ENCODE measurements at regions not wholly inside any gene's neighbourhood (a gene's known extent, or its start where the extent isn't known, plus 50 kb on each side); places are given as distances from the start of the nearest gene placed in this dataset.

DNA sequence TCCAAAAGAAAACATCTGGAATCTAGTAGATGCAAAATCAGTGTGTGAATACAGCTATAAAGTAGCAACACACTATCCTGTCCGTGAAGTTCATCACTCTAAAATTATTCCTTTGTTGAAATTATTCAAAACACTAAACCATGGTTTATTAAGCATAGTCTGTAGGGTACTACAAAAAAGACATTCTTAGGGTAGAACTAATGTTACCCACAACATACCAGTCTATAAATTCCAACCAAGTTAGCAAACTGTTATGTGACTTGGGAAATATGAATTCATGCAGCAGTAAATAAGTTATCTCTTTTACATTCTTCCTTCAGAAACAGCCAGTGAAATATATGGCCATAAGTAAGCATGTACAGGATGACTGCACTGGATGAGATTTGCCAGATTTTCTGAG lies 580.3 kb upstream of the ADGRB3 start:
- H3K4me2 ChIP-seq (ENCODE audit: insufficient read depth, low read length): no peak overlapping the region
- FAIRE-seq (no peak), DNase-seq (ENCODE audit: low read depth, low spot score) (no peak)
- H3K9me3 ChIP-seq (replicated peaks; ENCODE audit: control insufficient read depth, insufficient read depth, low read length): peaks cover 3% of the 10 kb centered on the region
- intact Hi-C loops (cut with micrococcal nuclease) (no loop called here), dilution Hi-C loops (cut with MboI; ENCODE audit: extremely low pct_ligation_motif_present, low sequenced_read_pairs) (no loop called here)
- ChIA-PET CTCF (no interaction called here), POLR2A (no interaction called here)
- H3K36me3 ChIP-seq (ENCODE audit: control insufficient read depth in 2 of 2, extremely low read depth in 1 of 2, insufficient read depth in 2 of 2, low read length in 2 of 2): no peaks in the 10 kb centered on the region
- H2AFZ ChIP-seq (ENCODE audit: low read depth, low read length): no peak overlapping the region
- no peaks in the 10 kb centered on the region for H3K79me2 ChIP-seq (ENCODE audit: control insufficient read depth, insufficient read depth, low read length)
- TF ChIP-seq POLR2A (IDR thresholded peaks at IDR 0.05; ENCODE audit: low read depth, low read length): no peak
- TF ChIP-seq, protein P1, sequence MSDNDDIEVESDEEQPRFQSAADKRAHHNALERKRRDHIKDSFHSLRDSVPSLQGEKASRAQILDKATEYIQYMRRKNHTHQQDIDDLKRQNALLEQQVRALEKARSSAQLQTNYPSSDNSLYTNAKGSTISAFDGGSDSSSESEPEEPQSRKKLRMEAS (IDR thresholded peaks at IDR 0.05; ENCODE audit: insufficient read depth, insufficient read length): no peak
- BruUV-seq (replicated peaks): no TSS peak
- H3K4me1 ChIP-seq (ENCODE audit: control insufficient read depth, extremely low read depth, insufficient read depth, low read length): no peaks in the 10 kb centered on the region
- no peaks in the 10 kb centered on the region for H3K27me3 ChIP-seq (ENCODE audit: control insufficient read depth in 2 of 2, insufficient read depth in 2 of 2, low read length in 2 of 2)
- H3K27ac ChIP-seq (ENCODE audit: insufficient read depth, low read depth, low read length): no peak overlapping the region
- no peak overlapping the region for H3K9ac ChIP-seq (replicated peaks; ENCODE audit: extremely low read depth, insufficient read depth, low read length)
- H4K20me1 ChIP-seq (replicated peaks; ENCODE audit: control insufficient read depth, extremely low read depth, insufficient read depth, low read length): no peaks in the 10 kb centered on the region
- no peaks in the 10 kb centered on the region for H3K9me1 ChIP-seq (replicated peaks; ENCODE audit: control insufficient read depth, extremely low read depth, insufficient read depth, low read length)
- no peak overlapping the region for H3K4me3 ChIP-seq (replicated peaks in 1 of 3; ENCODE audit: insufficient read depth in 1 of 3, low read depth in 1 of 3, low read length in 3 of 3)

DNA sequence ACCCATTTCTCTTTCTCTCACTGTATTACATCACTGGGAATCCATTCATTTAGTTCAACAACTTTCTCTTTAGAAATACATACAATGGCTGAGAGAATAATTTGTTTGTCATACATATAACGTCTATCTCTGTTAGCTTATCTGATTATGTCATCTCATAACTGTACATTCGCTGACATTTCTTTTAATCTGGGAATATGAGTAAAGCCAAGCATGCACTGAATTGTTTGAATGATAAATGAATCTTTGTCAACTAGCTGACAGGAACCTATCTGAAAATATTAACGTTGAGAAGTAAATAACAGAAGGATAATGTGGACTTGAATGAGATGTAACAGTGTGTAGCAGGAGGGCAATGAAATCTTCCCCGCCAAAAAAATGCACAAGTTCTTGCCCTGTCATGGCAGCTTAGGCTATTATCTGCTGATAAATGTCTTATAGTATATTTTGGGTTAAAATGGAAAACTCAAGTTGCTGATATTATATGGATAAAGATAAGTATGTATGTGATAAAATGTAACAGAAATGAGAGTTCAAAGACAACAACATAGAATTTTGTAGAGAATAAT lies 581.2 kb upstream of the ADGRB3 start:
- BruUV-seq (replicated peaks): no TSS peak
- Histone ChIP-seq H3K4me2 (ENCODE audit: insufficient read depth, low read length) (no peak overlapping the region), H3K79me2 (ENCODE audit: control insufficient read depth, insufficient read depth, low read length) (no peaks in the 10 kb centered on the region), H2AFZ (ENCODE audit: low read depth, low read length) (no peak overlapping the region), H3K27me3 (ENCODE audit: control insufficient read depth in 2 of 2, insufficient read depth in 2 of 2, low read length in 2 of 2) (no peaks in the 10 kb centered on the region), H3K36me3 (ENCODE audit: control insufficient read depth in 2 of 2, extremely low read depth in 1 of 2, insufficient read depth in 2 of 2, low read length in 2 of 2) (no peaks in the 10 kb centered on the region), H3K4me3 (replicated peaks in 1 of 3; ENCODE audit: insufficient read depth in 1 of 3, low read depth in 1 of 3, low read length in 3 of 3) (no peak overlapping the region), H3K4me1 (ENCODE audit: control insufficient read depth, extremely low read depth, insufficient read depth, low read length) (no peaks in the 10 kb centered on the region), H3K9ac (replicated peaks; ENCODE audit: extremely low read depth, insufficient read depth, low read length) (no peak overlapping the region), H4K20me1 (replicated peaks; ENCODE audit: control insufficient read depth, extremely low read depth, insufficient read depth, low read length) (no peaks in the 10 kb centered on the region), H3K9me1 (replicated peaks; ENCODE audit: control insufficient read depth, extremely low read depth, insufficient read depth, low read length) (no peaks in the 10 kb centered on the region), H3K9me3 (replicated peaks; ENCODE audit: control insufficient read depth, insufficient read depth, low read length) (peaks cover 3% of the 10 kb centered on the region), H3K27ac (ENCODE audit: insufficient read depth, low read depth, low read length) (no peak overlapping the region)
- TF ChIP-seq, protein P1 (IDR thresholded peaks at IDR 0.05; ENCODE audit: insufficient read depth, insufficient read length): no peak
- TF ChIP-seq POLR2A (IDR thresholded peaks at IDR 0.05; ENCODE audit: low read depth, low read length): no peak
- no peak for TF ChIP-seq EZH2 (IDR thresholded peaks at IDR 0.05; ENCODE audit: borderline replicate concordance, low read depth, low read length, severe bottlenecking)
- TF ChIP-seq, protein P2, sequence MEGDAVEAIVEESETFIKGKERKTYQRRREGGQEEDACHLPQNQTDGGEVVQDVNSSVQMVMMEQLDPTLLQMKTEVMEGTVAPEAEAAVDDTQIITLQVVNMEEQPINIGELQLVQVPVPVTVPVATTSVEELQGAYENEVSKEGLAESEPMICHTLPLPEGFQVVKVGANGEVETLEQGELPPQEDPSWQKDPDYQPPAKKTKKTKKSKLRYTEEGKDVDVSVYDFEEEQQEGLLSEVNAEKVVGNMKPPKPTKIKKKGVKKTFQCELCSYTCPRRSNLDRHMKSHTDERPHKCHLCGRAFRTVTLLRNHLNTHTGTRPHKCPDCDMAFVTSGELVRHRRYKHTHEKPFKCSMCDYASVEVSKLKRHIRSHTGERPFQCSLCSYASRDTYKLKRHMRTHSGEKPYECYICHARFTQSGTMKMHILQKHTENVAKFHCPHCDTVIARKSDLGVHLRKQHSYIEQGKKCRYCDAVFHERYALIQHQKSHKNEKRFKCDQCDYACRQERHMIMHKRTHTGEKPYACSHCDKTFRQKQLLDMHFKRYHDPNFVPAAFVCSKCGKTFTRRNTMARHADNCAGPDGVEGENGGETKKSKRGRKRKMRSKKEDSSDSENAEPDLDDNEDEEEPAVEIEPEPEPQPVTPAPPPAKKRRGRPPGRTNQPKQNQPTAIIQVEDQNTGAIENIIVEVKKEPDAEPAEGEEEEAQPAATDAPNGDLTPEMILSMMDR (IDR thresholded peaks at IDR 0.05; ENCODE audit: extremely low read depth in 1 of 2, insufficient read depth in 1 of 2, low read depth in 1 of 2, low read length in 2 of 2): no peak
- TF ChIP-seq MYC (IDR thresholded peaks at IDR 0.05; ENCODE audit: low read depth, low read length): no peak
- TF ChIP-seq GATA2 (IDR thresholded peaks at IDR 0.05; ENCODE audit: insufficient read depth, insufficient read length, low read depth, low read length): no peak
- TF ChIP-seq JUN (IDR thresholded peaks at IDR 0.05; ENCODE audit: borderline replicate concordance, insufficient read depth, insufficient read length, low read depth): no peak
- TF ChIP-seq FOS (IDR thresholded peaks at IDR 0.05; ENCODE audit: borderline replicate concordance, insufficient read depth, low read length): no peak
- TF ChIP-seq POLR2AphosphoS5 (IDR thresholded peaks at IDR 0.05; ENCODE audit: insufficient read depth, low read depth, low read length): no peak
- DNase-seq (ENCODE audit: low read depth, low spot score) (no peak), FAIRE-seq (no peak)
- POLR2A ChIA-PET: no interaction called here
- CTCF ChIA-PET: no interaction called here
- intact Hi-C loops (cut with micrococcal nuclease): no loop called here
- dilution Hi-C loops (cut with MboI; ENCODE audit: extremely low pct_ligation_motif_present, low sequenced_read_pairs): no loop called here

All from endothelial cell of umbilical vein (primary cell).